Glutamatergic neuron (in vitro differentiated cells): ENCODE measurements at regions not wholly inside any gene's neighbourhood (a gene's known extent, or its start where the extent isn't known, plus 50 kb on each side); places are given as distances from the start of the nearest gene placed in this dataset.

Source experiments
- DNase-seq: peaks from one replicate; pipeline ENCODE4 v3.0.0; 2022
- H3K27ac Mint-ChIP-seq: one replicate; pipeline ENCODE4 v1.8.0; 2020; ENCODE audit warnings: mild to moderate bottlenecking, mixed read lengths, inconsistent platforms; ENCODE audit not compliant: unreplicated experiment
- H3K27me3 Mint-ChIP-seq: one replicate; pipeline ENCODE4 v1.8.0; 2020; ENCODE audit warnings: mild to moderate bottlenecking, moderate library complexity, mixed read lengths, inconsistent platforms; ENCODE audit not compliant: unreplicated experiment
- H3K36me3 Mint-ChIP-seq: one replicate; pipeline ENCODE4 v1.8.0; 2020; ENCODE audit warnings: mild to moderate bottlenecking, mixed read lengths, inconsistent platforms; ENCODE audit not compliant: unreplicated experiment
- H3K4me1 Mint-ChIP-seq: one replicate; pipeline ENCODE4 v1.8.0; 2020; ENCODE audit warnings: mild to moderate bottlenecking, low read depth, mixed read lengths, inconsistent platforms; ENCODE audit not compliant: unreplicated experiment
- H3K4me3 Mint-ChIP-seq: one replicate; pipeline ENCODE4 v1.8.0; 2020; ENCODE audit warnings: mild to moderate bottlenecking, mixed read lengths, inconsistent platforms; ENCODE audit not compliant: unreplicated experiment
- H3K9me3 Mint-ChIP-seq: one replicate; pipeline ENCODE4 v1.8.0; 2020; ENCODE audit warnings: mild to moderate bottlenecking, moderate library complexity, mixed read lengths, inconsistent platforms; ENCODE audit not compliant: unreplicated experiment
- TF ChIP-seq, protein P1 (sequence below): fragments of 200-600 bp; sonication (generic); IDR thresholded peaks from one replicate; pipeline ENCODE4 v1.5.0; 2021; ENCODE audit not compliant: partially characterized antibody, unreplicated experiment

DNA sequence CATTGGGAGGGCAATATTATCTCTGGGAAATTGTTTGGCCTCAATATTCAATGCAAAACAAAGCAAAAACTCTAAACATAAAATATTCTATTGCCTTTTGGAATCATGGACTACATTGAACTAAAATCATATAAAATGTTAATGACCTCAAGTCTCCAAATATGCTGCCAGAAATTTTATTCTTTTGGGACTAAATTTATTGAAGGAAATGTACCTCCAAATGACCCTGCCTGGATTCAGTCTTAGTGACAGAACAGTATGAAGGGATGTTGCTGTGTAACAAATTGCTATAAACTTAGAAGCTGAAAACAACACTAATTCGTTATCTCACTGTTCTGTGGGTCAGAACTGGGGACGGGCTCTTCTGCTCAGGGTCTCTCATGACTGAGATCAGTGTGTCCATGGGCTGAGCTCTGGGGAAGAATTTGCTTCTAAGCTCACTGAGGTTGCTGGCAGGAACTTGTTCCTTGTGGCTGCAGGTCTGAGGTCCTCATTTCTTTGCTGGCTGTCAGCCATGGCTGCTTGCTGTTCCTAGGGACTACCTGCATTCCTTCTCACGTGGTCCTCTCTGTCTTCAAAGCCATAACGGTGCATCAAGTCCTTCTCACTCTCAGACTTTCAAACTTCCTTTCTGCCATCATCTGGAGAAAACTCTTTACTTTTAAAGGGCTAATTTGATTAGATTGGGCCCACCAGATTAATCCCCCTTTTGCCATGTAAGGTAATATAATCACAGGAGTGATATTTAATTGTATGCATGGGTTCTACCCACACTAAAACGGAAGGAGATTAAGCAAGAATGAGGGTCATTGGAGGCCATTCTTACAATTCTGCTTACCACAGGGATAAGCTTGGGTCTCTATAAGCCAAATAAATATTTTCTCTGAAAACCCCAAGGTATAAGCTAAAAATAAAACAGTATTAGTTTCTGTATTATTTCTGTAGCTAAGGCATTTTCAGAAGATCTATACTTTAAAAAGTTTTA, 149.0 kb downstream of the ADCYAP1 start:
- Mint-ChIP-seq H3K4me1 (no peaks in the 10 kb centered on the region), H3K27ac (no peak overlapping the region), H3K36me3 (peaks cover 9% of the 10 kb centered on the region), H3K4me3 (no peak overlapping the region), H3K27me3 (no peaks in the 10 kb centered on the region), H3K9me3 (peaks cover 4% of the 10 kb centered on the region)
- no peak for DNase-seq
- TF ChIP-seq, protein P1, sequence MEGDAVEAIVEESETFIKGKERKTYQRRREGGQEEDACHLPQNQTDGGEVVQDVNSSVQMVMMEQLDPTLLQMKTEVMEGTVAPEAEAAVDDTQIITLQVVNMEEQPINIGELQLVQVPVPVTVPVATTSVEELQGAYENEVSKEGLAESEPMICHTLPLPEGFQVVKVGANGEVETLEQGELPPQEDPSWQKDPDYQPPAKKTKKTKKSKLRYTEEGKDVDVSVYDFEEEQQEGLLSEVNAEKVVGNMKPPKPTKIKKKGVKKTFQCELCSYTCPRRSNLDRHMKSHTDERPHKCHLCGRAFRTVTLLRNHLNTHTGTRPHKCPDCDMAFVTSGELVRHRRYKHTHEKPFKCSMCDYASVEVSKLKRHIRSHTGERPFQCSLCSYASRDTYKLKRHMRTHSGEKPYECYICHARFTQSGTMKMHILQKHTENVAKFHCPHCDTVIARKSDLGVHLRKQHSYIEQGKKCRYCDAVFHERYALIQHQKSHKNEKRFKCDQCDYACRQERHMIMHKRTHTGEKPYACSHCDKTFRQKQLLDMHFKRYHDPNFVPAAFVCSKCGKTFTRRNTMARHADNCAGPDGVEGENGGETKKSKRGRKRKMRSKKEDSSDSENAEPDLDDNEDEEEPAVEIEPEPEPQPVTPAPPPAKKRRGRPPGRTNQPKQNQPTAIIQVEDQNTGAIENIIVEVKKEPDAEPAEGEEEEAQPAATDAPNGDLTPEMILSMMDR: no peak

DNA sequence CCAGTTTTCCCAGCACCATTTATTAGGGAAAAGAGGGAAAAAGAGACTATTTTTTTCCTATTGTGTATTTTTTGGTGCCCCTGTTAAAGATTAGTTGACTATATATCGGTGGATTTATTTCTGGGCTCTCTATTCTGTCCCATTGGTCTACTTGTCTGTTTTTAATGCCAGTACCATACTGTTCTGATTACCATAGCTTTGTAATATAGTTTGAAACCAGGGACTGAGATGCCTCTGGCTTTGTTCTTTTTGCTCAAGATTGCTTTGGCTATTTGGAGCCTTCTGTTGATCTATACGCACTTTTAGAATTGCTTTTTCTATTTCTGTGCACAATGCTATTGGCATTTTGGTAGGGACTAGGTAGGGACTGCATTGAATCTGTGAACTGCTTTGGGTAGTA, 151.7 kb downstream of the ADCYAP1 start:
- Mint-ChIP-seq H3K4me3 (no peak overlapping the region), H3K27ac (no peak overlapping the region), H3K36me3 (peaks cover 9% of the 10 kb centered on the region), H3K4me1 (no peaks in the 10 kb centered on the region), H3K27me3 (no peaks in the 10 kb centered on the region), H3K9me3 (peaks cover 4% of the 10 kb centered on the region)
- no peak for DNase-seq
- TF ChIP-seq, protein P1: no peak

DNA sequence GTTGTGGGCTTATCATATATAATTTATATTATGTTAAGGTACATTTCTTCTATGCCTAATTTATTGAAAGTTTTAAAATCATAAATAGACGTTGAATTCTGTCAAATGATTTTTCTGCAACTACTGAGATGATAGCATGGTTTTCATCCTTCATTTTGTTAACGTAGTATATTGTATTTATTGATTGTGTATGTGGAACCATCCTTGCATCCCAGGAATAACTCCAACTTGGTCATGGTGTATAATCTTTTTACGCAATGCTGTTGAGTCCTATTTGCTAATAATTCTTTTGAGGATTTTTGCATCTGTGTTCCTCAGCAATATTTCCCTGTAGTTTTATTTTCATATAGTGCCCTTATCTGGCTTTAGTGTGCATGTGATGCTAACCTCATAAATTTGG, 152.7 kb downstream of the ADCYAP1 start:
- H3K36me3 Mint-ChIP-seq: peaks cover 14% of the 10 kb centered on the region
- DNase-seq: no peak
- no peak overlapping the region for H3K27ac Mint-ChIP-seq
- TF ChIP-seq, protein P1: no peak
- no peaks in the 10 kb centered on the region for H3K4me1 Mint-ChIP-seq
- no peaks in the 10 kb centered on the region for H3K27me3 Mint-ChIP-seq
- peaks cover 7% of the 10 kb centered on the region for H3K9me3 Mint-ChIP-seq
- H3K4me3 Mint-ChIP-seq: no peak overlapping the region

DNA sequence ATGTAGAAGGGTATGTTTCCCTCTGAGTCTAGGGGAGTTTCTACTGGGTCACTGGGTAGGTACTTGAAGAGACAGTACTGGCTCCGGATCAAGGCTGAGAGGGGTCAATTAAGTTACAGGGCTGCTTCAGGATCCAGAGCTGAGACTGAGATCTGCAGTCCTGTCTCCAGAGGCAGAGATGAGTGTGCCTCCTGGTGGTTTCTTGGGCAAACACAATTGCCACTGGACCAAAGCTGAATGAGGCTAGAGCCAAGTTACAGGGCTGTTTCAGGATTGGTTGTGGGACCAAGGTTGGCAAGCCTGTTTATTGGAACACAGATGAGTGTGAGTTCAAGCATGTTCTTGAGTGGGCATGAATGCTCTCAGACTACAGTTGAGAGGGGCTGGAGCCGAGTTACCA, 157.9 kb downstream of the ADCYAP1 start:
- H3K4me1 Mint-ChIP-seq: no peaks in the 10 kb centered on the region
- TF ChIP-seq, protein P1: no peak
- no peaks in the 10 kb centered on the region for H3K27me3 Mint-ChIP-seq
- DNase-seq: no peak
- H3K4me3 Mint-ChIP-seq: no peak overlapping the region
- peaks cover 4% of the 10 kb centered on the region for H3K9me3 Mint-ChIP-seq
- H3K27ac Mint-ChIP-seq: no peak overlapping the region
- peaks cover 5% of the 10 kb centered on the region for H3K36me3 Mint-ChIP-seq

DNA sequence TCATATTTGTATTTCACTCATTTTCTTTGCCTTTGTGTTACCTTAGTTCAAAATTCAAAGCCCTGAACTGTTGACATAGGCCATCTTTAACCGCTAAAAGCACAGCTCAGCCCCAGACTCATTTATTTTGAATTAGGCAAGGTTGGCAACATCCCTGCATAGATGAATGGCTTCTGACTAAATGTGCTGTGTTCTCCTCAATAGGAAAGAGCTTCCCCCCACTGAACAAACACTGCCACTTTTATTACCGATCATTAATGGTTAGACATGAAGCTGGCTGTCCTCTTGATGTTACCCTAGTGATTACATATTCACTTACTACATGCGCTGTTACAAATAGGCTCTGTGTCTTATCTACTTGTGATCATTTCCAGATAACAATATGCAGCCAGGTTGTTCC, 170.7 kb downstream of the ADCYAP1 start:
- Mint-ChIP-seq H3K9me3 (no peaks in the 10 kb centered on the region), H3K4me1 (no peaks in the 10 kb centered on the region), H3K27ac (no peak overlapping the region), H3K4me3 (no peak overlapping the region), H3K27me3 (peaks cover 2% of the 10 kb centered on the region), H3K36me3 (no peaks in the 10 kb centered on the region)
- DNase-seq: no peak
- TF ChIP-seq, protein P1: no peak
